ENCODE measurements at regions not wholly inside any gene's neighbourhood (a gene's known extent, or its start where the extent isn't known, plus 50 kb on each side); places are given as distances from the start of the nearest gene placed in this dataset.

DNA sequence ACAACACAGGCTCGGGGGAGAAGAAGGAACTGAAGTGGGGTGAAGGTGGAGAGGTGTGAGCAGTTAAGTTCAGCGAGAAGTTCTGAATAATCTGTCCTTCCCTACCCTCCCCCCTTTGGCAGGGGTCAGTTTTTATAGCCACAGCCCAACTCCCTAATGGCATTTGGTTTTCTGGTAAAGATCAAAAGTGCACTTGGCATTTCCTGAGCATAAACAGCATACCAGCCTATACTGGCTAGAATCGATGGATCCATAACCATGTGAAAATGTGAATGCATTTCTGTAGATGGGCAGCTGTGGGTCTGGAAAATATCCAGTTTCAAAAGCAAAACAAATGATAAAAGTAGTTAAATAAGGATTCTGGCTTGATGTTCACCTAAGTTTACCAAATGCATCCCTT lies 410.9 kb downstream of the PLK2 start:
- TF ChIP-seq CTCF (IDR thresholded peaks at IDR 0.05) (no peak), ZFX (IDR thresholded peaks at IDR 0.05; ENCODE audit: borderline replicate concordance) (no peak)

Data from 22Rv1 (cell line).